Transverse colon (tissue), 3 donors: ENCODE measurements at regions not wholly inside any gene's neighbourhood (a gene's known extent, or its start where the extent isn't known, plus 50 kb on each side); places are given as distances from the start of the nearest gene placed in this dataset.

Source experiments
- POLR2A ChIP-seq: fragments of 450-650 bp; IDR thresholded peaks from one replicate; pipeline ENCODE4 v1.6.1; 2016; ENCODE audit warnings: antibody characterized with exemption, mild to moderate bottlenecking, moderate library complexity
- TF ChIP-seq, protein P1 (sequence below), 5 experiments: fragments of 200-600 bp in 3 of 5; fragments of 450-650 bp in 2 of 5; sonication (generic) in 3 of 5; IDR thresholded peaks; 1 replicate in 2 of 5; 2 replicates in 3 of 5; pipeline ENCODE4 v1.5.1; 2016 to 2017; ENCODE audit warnings: antibody characterized with exemption in 5 of 5, inconsistent platforms in 3 of 5, mild to moderate bottlenecking in 2 of 5, moderate library complexity in 1 of 5

DNA sequence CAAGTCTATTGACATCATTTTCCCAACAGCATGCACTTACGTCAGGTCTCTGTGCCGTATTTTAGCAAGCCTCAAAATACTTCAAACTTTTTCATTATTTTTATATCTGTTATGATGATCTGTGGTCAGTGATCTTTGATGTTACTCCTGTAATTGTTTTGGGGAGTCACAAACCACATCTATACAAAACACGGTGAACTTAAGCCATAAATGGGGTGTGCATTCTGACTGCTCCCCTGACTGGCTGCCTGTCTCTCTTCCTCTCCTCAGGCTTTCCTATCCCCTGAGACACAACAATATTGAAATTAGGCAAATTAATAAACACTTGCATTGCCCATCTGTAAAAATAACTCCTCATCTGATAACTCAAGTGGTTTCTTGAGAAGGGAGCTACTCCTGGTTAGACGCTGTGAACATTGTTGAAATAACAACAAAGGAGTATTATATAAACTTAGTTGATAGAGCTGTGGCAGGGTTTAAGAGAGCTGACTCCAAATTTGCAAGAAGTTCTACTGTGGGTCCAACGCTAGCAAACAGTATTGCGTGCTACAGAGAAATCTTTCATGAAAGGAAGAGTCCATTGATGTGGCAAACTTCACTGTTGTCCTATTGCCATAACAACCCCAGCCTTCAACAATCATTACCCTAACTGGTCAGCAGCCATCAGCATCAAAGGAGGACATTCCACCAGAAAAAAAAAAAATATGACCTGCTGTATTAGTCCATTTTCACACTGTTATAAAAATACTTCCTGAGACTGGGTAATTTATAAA, 105.8 kb upstream of the DSCAM start:
- TF ChIP-seq, protein P1, sequence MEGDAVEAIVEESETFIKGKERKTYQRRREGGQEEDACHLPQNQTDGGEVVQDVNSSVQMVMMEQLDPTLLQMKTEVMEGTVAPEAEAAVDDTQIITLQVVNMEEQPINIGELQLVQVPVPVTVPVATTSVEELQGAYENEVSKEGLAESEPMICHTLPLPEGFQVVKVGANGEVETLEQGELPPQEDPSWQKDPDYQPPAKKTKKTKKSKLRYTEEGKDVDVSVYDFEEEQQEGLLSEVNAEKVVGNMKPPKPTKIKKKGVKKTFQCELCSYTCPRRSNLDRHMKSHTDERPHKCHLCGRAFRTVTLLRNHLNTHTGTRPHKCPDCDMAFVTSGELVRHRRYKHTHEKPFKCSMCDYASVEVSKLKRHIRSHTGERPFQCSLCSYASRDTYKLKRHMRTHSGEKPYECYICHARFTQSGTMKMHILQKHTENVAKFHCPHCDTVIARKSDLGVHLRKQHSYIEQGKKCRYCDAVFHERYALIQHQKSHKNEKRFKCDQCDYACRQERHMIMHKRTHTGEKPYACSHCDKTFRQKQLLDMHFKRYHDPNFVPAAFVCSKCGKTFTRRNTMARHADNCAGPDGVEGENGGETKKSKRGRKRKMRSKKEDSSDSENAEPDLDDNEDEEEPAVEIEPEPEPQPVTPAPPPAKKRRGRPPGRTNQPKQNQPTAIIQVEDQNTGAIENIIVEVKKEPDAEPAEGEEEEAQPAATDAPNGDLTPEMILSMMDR (IDR thresholded peaks at IDR 0.05) = no peak
- no peak for TF ChIP-seq POLR2A
